ENCODE measurements at regions not wholly inside any gene's neighbourhood (a gene's known extent, or its start where the extent isn't known, plus 50 kb on each side); places are given as distances from the start of the nearest gene placed in this dataset.

DNA sequence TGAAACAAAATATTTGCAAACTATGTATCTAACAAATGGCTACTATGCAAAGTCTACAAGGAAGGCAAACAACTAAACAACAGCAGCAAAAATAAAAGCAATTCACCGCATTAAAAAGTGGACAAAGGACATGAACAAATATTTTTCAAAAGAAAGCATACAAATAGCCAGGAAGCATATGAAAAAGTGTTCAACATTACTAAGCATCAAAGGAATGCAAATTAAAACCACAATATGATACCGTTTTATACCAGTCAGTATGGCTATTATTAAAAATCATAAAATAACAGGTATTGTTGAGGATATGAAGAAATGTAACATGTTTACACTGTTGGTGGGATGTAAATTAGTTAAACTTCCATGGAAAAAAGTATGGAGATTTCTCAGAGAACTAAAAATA is 1106.7 kb downstream of the PDHA2 start:
- Histone ChIP-seq H3K27me3 (ENCODE audit: control insufficient read depth in 4 of 4, insufficient read depth in 4 of 4, low read length in 3 of 4) (peaks cover 0 to 2% (median 0%) of the 10 kb centered on the region in 4 donors), H3K4me1 (ENCODE audit: control insufficient read depth in 4 of 4, insufficient read depth in 4 of 4, low read length in 3 of 4) (no peaks in the 10 kb centered on the region), H3K9me3 (ENCODE audit: control insufficient read depth in 4 of 4, low read length in 3 of 4) (no peaks in the 10 kb centered on the region), H3K4me3 (ENCODE audit: low read depth in 1 of 3, low read length in 3 of 3) (no peak overlapping the region), H3K36me3 (ENCODE audit: control insufficient read depth in 4 of 4, insufficient read depth in 3 of 4, low read depth in 1 of 4, low read length in 3 of 4) (no peaks in the 10 kb centered on the region), H3K9ac (ENCODE audit: low read depth in 1 of 2, low read length in 2 of 2) (no peak overlapping the region), H3K27ac (ENCODE audit: low read depth in 1 of 2, low read length in 2 of 2) (no peak overlapping the region)
- no peak for TF ChIP-seq RAD21 (IDR thresholded peaks at IDR 0.05)
- no peak for TF ChIP-seq HNF4A (conservative IDR thresholded peaks at IDR 0.05)
- TF ChIP-seq FOXA2 (IDR thresholded peaks at IDR 0.05): no peak
- no peak for TF ChIP-seq REST (IDR thresholded peaks at IDR 0.05)
- TF ChIP-seq NR2F2 (IDR thresholded peaks at IDR 0.05): no peak
- TF ChIP-seq CTCF (IDR thresholded peaks at IDR 0.05; ENCODE audit: low read depth, low read length, missing input control): no peak
- TF ChIP-seq FOXA1 (IDR thresholded peaks at IDR 0.05): no peak
- 83% methylated on average over 2 of the region's 2 CpGs for WGBS
- no peak for DNase-seq (ENCODE audit: low spot score)

DNA sequence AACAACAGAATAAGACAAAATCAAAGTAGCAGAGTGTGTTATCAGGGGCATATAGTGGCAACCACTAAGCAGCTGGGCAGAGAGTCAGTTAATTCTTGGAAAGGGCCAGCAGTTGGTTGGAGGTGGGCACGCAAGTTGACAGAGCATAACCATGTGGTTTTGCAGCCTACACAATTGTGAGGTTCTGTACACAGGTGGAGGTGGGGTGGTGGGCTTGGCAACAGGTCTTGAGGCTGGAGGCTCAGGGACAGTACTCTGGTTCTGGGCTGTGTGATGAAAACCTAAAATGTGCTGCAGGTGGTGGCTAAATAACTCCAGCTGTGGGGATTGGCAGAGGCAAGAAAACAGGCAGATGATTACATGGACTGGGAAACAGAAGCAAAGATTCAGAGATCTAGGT is 1112.7 kb downstream of the PDHA2 start:
- 77% methylated on average over 1 of the region's 1 CpG for WGBS

More for the DNA sequence above, 1112.7 kb downstream of the PDHA2 start:
- Histone ChIP-seq H3K27ac (ENCODE audit: low read depth in 1 of 2, low read length in 2 of 2) (no peak overlapping the region), H3K36me3 (ENCODE audit: control insufficient read depth in 4 of 4, insufficient read depth in 3 of 4, low read depth in 1 of 4, low read length in 3 of 4) (no peaks in the 10 kb centered on the region), H3K4me3 (ENCODE audit: low read depth in 1 of 3, low read length in 3 of 3) (no peak overlapping the region), H3K9ac (ENCODE audit: low read depth in 1 of 2, low read length in 2 of 2) (no peak overlapping the region), H3K27me3 (ENCODE audit: control insufficient read depth in 4 of 4, insufficient read depth in 4 of 4, low read length in 3 of 4) (peaks cover 0 to 2% (median 0%) of the 10 kb centered on the region in 4 donors), H3K9me3 (ENCODE audit: control insufficient read depth in 4 of 4, low read length in 3 of 4) (no peaks in the 10 kb centered on the region), H3K4me1 (ENCODE audit: control insufficient read depth in 4 of 4, insufficient read depth in 4 of 4, low read length in 3 of 4) (no peaks in the 10 kb centered on the region)
- DNase-seq (ENCODE audit: low spot score): no peak
- TF ChIP-seq HNF4A (conservative IDR thresholded peaks at IDR 0.05) (no peak), FOXA1 (IDR thresholded peaks at IDR 0.05) (no peak), TAF1 (conservative IDR thresholded peaks at IDR 0.05) (no peak), EGR1 (IDR thresholded peaks at IDR 0.05; ENCODE audit: low read depth in 2 of 2) (no peak), ZBTB33 (IDR thresholded peaks at IDR 0.05) (no peak), RXRA (IDR thresholded peaks at IDR 0.05) (no peak), NR2F2 (IDR thresholded peaks at IDR 0.05) (no peak), REST (IDR thresholded peaks at IDR 0.05) (no peak), JUND (IDR thresholded peaks at IDR 0.05) (no peak), CTCF (IDR thresholded peaks at IDR 0.05; ENCODE audit: low read depth, low read length, missing input control) (no peak), ATF3 (IDR thresholded peaks at IDR 0.05) (no peak), HNF4G (IDR thresholded peaks at IDR 0.05) (no peak), FOXA2 (IDR thresholded peaks at IDR 0.05) (no peak), YY1 (IDR thresholded peaks at IDR 0.05) (no peak), RAD21 (IDR thresholded peaks at IDR 0.05) (no peak)
- TF ChIP-seq, protein P1, sequence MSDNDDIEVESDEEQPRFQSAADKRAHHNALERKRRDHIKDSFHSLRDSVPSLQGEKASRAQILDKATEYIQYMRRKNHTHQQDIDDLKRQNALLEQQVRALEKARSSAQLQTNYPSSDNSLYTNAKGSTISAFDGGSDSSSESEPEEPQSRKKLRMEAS (IDR thresholded peaks at IDR 0.05): no peak

Data from liver (tissue), 8 donors.